OCI-LY3 (cell line): ENCODE measurements at regions not wholly inside any gene's neighbourhood (a gene's known extent, or its start where the extent isn't known, plus 50 kb on each side); places are given as distances from the start of the nearest gene placed in this dataset.

ENCODE experiments used
- EZH2phosphoT487 ChIP-seq: fragments of 200-600 bp; shearing (Covaris generic); IDR thresholded peaks from 2 replicates; pipeline ENCODE4 v1.6.1; 2018; ENCODE audit warnings: antibody characterized with exemption, mixed run types, low read depth
- TF ChIP-seq, protein P1 (sequence below): fragments of 200-600, 300-600 bp; sonication (generic); IDR thresholded peaks from 2 replicates; pipeline ENCODE4 v1.5.1; 2014; ENCODE audit warnings: antibody characterized with exemption, low read length, low read depth

- TF ChIP-seq, protein P1, sequence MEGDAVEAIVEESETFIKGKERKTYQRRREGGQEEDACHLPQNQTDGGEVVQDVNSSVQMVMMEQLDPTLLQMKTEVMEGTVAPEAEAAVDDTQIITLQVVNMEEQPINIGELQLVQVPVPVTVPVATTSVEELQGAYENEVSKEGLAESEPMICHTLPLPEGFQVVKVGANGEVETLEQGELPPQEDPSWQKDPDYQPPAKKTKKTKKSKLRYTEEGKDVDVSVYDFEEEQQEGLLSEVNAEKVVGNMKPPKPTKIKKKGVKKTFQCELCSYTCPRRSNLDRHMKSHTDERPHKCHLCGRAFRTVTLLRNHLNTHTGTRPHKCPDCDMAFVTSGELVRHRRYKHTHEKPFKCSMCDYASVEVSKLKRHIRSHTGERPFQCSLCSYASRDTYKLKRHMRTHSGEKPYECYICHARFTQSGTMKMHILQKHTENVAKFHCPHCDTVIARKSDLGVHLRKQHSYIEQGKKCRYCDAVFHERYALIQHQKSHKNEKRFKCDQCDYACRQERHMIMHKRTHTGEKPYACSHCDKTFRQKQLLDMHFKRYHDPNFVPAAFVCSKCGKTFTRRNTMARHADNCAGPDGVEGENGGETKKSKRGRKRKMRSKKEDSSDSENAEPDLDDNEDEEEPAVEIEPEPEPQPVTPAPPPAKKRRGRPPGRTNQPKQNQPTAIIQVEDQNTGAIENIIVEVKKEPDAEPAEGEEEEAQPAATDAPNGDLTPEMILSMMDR: no peak
- no peak for TF ChIP-seq EZH2phosphoT487
Measured at GRCh38 chr15:69869291-69869690, 228.4 kb downstream of the TLE3 start.
